CD4-positive, alpha-beta T cell treated with Interferon gamma for 1 hour (primary cell): ENCODE measurements at regions not wholly inside any gene's neighbourhood (a gene's known extent, or its start where the extent isn't known, plus 50 kb on each side); places are given as distances from the start of the nearest gene placed in this dataset.
A peak's percentile ranks its signal among the peaks of the same experiment; 100 is the strongest.
"Not testable (repeated sequence)": the region's sequence is repeated elsewhere in the genome, so short reads cannot be mapped to it uniquely, and the experiment has no call there.

Experiments used
- DNase-seq: peaks from one replicate; pipeline ENCODE4 v3.0.0-alpha.2; 2020

DNA sequence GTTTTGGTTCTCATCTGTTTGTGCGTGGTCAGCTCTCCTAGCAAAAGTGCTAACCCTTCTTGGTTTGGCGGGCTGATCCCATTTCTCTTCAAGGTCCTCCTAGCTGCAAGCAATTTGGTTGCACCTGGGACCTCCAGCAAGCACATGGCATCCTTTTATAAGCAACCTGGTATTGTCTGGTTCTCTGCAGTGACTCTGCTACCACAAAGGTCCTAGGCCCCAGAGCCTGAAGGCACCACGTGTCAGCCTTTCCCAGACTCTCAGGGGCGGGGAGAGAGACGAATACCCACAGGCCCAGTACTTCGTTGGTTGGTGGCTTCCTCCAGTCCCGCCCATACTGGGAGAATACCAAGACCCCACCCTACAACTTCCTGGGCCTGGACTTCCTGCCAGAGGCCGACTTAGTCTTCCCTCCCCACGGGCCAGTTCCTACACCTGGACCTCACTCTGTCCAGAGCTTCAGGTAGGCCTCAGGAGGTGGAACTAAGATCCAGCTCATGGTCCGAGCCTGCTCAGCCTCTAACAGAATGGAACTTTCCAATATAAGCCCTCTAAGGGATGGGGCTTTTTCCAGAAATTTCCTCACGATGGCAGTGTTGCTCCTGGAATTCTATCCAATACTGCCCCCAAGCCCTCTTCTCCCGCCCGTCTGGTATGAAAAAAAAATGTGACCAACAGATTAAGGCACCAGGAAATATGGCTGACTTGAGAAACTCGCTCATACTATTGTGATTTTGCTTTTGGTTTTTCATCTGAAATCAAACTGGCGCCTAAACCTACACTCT, 192.5 kb upstream of the STK26 start:
- DNase-seq, result peak; percentile 47

DNA sequence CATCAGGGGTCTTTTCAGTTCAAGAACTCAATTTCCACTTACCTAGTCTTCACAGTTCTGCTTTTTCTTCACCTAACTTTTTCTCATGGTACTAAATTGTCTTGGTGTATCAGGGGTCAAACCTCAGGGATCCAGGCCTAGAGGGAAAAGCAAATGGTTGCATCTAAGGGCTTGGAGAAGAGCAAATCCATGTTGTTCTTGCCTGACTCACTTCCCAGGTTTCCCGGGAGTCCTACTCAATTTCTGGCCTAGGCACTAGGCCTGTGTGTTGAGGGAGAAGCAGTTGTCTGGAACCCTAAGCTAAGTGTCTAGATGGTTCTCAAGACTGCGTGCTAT, 191.9 kb upstream of the STK26 start:
- no peak for DNase-seq

DNA sequence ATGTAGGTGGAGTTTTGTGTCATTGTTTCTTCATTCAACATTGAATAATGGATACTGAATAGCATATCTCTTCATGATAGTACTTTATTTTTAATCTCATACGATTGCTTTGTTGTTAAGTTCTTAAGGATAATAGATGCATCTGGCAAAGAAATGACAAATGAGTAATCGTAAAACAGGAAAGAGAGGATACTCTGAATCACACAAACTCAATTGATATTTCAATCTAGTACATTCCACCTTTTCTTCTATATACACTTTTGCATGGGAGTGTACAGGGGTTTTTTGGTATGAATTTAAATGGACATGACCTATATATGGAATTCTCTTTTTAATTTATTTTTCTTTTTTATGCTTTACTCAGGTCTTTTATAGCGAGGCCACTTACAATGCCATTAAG, 186.9 kb upstream of the STK26 start:
- no peak for DNase-seq

DNA sequence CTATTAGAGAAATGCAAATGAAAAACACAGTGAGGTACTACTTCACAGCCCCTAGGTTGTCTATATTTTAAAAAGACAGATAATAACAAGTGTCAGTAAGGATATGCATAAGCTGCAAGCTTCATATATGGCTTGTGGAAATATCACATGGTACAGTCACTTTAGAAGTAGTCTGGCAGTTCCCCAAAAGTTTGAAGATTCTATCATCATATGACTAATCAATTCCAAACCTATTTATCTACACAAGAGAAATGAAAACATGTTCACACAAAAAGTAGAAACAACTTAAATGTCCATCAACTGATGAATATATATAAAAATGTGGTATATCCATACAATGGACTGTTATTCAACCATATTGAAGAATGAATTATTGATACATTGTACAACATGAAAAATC, 185.8 kb upstream of the STK26 start:
- DNase-seq, result no peak

DNA sequence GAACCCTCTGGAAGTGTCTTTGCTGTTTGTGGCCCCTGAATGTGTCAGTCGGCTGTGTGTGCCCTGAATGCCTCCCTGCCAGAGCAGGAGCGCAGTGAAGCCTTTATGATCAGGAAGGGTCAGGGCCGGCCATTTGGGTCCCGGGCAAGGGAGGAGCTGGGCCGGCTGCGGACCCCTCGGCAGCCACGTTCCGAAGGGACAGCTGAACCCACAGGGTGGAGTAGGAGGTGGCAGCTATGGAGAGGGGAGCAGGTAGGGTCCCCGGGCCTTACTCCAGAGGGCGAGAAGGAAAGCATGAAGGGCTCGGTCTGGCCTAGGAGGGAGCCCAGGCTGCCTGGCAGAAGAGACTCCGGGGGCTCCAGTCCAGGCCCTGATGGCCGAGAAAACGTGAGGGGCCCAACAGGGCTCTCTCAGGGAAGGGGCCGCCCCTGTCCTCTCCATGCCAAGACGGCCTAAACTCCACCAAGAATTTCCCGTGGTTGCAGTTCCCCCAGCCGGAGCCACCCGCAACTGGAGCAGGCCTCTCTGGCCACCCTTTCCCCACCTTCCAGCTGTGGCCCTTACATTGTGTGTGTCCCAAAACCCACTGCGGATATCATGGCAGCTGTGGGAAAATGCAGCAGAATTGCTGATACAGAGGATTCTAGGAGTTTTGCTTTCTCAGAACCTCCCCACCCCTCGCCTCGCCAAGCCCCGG, 182.2 kb upstream of the STK26 start:
- DNase-seq, result no peak

DNA sequence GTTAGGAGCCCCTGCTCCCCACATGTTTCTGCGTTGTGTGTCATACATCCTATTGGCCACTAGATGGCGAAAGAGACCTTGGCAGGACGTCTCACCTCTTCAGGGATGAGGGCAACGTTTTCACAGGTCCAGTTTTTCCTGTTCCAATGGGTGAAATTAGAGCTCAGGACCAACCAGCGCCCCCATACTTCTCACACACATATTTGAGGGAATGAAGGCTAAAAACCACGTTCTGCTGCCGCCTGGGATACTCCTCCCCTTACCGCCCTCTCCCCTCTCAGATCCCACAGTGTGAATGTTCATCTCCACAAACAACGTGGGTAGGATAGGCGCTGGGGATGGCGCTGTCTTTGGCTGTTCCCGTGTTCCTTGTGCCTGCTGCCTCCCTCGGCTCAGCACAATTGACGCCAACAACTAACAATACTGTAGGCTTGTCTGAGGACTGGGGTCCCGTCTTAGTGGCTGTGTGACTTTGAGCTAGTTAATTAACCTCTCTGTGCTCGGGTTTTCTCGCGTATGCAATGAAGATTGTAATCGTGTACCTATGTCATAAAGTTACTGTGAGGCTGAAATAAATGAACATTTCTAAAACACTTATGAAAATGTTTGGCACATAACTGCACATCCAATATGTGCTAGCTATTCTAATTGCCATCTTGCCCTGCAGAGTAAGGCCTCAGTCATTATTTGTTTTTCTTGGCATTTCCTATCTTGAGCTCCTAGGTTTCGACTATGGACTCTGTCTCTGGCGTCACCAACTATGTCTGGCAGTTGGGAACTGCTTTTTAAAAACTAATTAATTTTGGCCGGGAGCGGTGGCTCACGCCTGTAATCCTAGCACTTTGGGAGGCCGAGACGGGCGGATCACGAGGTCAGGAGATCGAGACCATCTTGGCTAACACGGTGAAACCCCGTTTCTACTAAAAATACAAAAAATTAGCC, 181.3 kb upstream of the STK26 start:
- peak; percentile 41 for DNase-seq

DNA sequence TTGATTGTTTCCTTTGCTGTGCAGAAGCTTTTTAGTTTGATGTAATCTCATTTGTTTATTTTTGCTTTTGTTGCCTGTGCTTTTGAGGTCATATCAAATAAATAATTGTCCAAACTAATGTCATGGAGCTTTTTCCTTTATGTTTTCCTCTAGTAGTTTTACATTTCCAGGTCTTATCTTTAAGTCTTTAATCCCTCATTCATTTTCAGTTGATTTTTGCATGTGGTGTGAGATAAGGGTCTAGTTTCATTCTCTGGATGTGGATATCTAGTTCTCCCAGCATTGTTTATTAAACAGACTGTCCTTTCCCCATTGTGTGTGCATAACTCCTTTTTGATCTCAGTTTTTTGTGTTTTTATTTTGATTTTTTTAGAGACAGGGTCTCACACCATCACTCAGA, 179.1 kb upstream of the STK26 start:
- no peak for DNase-seq

DNA sequence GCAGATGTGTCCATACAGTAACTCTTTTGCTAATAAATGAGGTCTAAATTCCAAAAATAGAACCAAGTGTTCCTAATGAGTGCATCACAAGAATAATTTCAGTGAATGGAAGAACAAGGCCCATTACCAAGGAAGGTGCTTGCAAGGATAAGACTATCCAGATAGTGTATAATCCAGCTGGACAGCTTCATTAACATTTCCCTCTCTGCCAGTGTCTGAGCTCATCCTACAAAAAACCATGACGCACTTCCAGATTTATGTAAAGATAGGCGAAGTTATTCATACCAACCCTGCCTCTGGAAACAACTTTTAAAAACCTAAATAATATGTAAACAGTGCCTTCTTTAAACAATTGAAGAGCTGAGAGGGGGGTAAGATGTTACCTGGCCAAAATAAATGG, 177.9 kb upstream of the STK26 start:
- DNase-seq, result no peak

DNA sequence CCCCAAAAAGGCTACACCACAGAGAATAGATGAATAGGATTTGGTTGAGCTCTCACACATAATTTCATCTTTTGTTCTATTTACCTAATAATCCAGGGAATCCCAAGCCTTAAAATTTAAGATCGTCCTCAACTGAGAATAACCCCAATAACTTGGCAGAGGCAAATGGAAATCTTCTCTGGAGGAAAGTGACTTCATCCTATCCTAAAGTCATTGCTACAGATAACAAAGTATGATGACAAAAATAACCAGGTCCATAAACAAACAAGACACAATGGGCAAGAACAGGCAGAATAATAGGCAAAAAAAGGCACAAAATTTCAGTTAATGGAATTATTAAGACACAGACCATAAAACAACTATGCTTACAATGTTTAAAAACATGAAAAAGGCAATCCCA, 177.3 kb upstream of the STK26 start:
- no peak for DNase-seq

DNA sequence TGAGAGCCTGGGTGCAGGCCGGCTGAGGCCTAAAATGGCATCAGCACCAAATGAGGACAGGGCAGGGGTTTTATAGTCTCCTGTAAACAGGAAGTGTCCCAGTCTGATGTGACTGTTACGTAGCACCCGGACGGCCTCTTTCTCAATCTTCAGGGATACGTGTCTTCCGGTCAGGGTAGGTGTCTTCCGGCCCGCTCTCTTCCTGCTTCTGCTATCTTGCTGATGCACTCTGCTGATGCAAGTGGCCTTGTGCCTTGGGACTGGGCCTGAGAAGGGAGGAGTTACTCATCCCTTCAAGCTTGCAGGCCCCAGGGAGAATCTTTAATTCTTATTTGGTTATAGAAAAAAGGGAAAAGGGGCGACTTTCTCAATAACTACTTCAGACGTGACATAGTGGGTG, 172.1 kb upstream of the STK26 start:
- peak; percentile 20 for DNase-seq

DNA sequence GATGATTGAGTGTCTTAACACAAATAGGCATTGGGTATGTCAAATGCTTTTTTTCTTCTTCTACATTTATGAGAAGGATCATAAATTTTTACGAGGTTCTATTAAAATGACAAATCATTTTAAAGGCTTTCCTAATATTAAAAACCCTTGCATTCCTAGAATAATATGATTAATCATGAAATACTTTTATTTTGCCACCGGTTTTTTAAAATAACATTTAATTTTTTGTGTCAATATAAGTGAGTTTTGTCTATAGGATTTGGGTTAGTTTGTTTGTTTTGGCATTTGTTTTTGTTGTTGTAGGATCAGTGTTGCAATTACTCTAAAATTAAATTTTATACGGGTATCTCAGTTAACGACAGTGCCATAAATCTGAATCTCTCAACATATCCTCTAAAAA, 169.7 kb upstream of the STK26 start:
- DNase-seq, result no peak

DNA sequence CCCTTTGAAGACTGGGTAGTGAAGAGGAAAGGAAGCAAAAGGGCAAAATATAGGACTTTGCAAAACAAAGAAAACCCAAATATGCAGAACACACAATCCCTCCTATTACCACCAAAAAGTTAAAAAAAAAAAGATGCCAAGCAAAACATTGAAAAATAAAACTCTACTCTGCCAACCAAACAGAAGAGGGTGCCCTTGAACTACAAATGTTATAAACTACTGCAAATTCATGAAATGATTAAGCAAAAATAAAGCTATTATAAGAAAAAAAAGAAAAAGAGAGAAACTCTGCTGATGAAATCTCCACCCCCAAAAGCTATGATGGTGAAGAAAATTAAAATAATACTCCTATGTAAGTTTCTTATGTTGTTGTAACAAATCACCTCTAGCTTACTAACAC, 168.5 kb upstream of the STK26 start:
- no peak for DNase-seq

DNA sequence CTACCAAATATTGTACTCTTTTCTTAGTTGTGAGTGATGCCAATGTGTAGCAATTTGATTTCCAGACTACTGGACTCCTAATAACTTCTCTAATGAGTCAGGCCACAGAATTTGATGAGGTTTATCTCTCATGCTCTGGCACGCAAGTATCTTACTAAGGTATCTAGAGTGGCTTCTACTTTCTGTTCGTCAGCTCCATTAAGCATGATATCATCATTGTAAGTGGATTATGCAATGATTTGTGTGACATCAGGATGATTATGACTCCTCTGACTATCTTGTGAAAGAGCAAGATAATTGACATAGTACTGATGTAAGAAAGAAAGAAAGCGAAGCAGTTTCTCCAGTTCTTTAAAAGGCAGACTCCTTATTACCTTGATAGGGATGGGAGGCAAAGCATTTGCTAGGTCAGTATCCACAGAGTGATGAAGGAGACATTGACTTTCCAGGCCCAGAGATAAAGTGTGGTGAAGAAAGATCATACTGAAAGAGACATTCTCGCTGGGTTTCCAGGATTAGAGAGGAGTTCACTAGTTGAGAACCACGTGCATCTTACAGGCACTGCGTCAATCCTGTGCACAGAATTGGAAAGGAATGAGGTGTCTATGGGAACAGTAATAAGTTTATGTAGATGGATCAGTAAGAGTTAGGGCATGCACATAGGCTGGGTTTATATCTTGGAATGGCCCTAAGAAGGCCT, 161.9 kb upstream of the STK26 start:
- no peak for DNase-seq

DNA sequence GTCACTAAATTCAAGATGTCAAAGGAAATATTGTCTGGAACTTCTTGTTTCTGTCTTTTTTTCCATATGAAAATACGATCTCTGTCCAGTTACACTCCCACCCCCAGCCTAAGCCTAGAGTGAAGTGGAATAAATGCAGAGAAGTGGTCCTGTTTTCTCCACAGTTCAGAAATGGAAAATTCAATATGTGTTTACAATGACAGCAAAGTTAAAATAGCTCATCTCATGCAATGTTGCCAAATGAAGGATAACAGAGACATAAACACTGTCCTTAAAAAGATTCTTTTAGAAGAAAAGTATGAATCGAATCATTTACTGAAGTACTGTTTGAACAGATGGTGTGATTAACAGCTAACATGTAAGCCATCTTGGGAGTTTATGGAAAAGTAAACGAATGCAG, 160.8 kb upstream of the STK26 start:
- DNase-seq, result no peak

DNA sequence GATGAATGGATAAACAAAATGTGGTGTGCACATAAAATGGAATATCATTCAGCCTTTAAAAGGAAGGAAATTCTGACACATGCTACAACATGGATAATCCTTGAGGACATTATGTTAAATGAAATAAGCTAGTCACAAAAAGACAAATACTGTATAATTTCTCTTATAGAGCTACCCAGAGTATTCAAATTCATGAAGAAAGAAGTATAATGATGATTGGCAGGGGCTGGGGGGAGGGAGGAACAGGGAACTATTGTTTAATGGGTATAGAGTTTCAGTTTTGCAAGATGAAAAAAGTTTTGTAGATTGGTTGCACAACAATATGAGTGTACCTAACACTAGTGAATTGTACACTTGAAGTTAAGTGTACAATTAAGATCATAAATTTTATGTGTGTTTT, 153.9 kb upstream of the STK26 start:
- DNase-seq, result no peak

DNA sequence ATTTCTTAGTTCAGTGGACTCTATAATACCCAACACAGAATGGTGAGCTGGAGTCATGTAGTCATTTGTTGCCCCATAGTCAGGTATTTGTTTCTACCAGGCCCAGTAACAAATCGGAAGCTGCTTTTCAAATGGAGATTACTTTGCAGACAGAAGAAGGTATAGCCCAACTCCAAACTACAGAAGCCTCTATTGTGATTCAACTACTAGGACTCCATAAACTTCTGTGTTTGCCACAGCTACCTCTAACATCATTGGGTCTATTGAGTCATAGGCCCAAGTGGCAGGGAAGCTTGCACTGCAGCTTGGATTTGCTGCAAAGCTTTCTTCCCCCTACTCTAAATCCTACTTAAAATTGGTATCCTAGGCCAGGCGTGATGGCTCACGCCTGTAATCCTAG, 148.8 kb upstream of the STK26 start:
- DNase-seq, result no peak

DNA sequence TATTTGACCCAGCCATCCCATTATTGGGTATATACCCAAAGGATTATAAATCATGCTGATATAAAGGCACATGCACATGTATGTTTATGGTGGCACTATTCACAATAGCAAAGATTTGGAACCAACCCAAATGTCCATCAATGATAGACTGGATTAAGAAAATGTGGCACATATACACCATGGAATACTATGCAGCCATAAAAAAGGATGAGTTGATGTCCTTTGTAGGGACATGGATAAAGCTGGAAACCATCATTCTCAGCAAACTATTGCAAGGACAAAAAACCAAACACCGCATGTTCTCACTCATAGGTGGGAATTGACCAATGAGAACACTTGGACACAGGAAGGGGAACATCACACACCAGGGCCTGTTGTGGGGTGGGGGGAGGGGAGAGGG, 147.3 kb upstream of the STK26 start:
- DNase-seq, result not testable (repeated sequence)

DNA sequence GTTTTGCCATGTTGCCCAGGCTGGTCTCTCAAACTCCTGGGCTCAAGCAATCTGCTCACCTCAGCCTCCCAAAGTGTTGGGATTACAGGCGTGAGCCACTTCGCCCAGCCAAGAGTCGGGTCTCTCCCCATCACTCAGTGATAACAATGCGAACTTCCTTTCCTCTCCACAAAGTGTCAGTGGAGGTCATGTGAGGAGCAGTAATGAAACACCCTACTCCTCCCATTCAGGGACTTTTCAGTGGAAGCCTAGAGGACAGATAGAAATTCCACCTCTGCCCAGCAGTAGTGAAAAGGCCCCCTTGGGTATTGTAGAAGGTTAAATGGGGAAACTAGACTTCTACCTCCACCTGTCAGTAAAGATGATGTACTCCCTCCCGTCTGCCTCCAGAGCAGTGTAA, 141.9 kb upstream of the STK26 start:
- no peak for DNase-seq

DNA sequence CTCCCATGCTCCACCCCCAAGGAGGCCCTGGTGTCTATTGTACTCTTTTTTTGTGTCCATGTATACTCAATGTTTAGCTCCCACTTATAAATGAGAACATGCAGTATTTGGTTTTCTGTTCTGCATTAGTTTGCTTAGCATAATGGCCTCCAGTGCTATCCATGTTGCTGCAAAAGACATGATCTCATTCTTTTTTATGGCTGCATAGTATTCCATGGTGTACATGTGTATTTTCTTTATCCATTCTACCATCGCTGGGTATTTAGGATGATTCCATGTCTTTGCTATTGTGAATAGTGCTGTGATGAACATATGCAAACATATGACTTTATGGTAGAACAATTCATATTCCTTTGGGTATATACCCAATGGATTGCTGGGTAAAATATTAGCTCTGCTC, 138.1 kb upstream of the STK26 start:
- not testable (repeated sequence) for DNase-seq

DNA sequence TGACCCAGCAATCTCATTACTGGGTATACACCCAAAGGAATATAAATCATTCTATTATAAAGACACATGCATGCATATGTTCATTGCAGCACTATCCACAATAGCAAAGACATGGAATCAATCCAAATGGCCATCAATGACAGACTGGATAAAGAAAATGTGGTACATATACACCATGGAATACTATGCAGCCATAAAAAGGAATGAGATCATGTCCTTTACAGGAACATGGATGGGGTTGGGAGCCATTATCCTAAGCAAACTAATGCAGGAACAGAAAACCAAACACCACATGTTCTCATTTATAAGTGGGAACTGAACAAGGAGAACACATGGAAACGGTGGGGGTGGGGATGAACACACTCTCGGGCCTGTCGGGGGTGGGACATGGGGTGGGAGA, 129.2 kb upstream of the STK26 start:
- not testable (repeated sequence) for DNase-seq

DNA sequence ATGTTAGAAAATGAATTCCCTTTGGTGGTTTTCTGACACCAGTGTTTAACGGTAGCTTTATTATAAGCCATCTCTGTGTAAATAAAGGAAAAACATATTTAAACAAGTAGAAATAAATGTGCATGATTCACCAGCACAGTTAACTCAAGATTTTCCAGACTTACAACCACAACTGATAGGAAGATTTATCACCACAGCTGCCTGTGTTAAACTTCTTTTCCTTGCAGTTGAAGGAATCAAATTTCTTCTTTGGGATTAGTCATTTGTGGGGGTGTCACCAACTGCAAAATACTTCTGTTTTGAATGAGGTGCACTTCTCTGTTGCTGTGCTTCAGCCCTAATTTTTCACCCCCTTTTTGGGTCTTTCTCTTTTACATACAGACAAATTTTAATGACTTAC, 128.1 kb upstream of the STK26 start:
- no peak for DNase-seq

DNA sequence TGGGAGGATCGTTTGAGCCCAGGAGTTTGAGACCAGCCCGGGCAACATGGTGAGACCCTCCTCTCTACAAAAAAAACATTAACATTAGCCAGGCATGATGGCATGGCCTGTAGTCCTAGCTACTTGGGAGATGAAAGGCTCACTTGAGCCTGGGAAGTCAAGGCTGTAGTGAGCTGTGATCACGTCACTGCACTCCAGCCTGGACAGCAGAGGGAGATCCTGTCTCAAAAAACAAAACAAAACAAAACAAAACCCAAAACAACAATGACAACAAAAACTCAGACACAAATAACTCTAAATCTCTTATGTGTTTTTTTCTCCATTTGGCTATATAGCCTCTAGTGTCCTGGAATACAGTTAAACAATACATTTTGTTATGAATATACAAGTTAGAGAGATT, 127.3 kb upstream of the STK26 start:
- DNase-seq, result no peak

DNA sequence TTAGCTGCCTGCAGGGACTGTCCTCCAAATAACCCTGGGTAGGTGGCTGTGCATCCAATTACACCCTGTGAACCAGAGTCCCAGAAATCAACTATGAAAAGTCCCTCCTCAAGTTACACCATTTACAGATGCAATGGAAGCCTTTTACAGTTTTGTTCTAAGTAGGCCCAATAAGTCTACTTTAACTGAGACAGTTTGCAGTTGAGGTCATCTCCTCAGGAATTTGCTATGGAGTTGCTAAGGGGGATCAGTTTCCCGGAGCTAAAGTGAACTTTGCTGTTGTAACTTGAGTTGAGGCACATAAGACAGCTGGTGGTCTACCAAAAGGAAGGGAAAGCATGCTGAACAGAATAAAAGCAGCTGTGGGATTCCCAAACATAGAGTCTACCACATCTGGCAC, 121.6 kb upstream of the STK26 start:
- DNase-seq, result no peak
